Progenitor cell of endocrine pancreas (in vitro differentiated cells): ENCODE measurements at regions not wholly inside any gene's neighbourhood (a gene's known extent, or its start where the extent isn't known, plus 50 kb on each side); places are given as distances from the start of the nearest gene placed in this dataset.

Source experiments
- DNase-seq: peaks from one replicate; pipeline ENCODE4 v3.0.0; 2021; ENCODE audit warnings: low spot score; ENCODE audit not compliant: unreplicated experiment
- H3K27ac Mint-ChIP-seq: 2 replicates; pipeline ENCODE4 v1.8.0; 2021; ENCODE audit warnings: mild to moderate bottlenecking, moderate library complexity, mixed read lengths
- H3K27me3 Mint-ChIP-seq: 2 replicates; pipeline ENCODE4 v1.8.0; 2021; ENCODE audit warnings: mixed read lengths
- H3K36me3 Mint-ChIP-seq: 2 replicates; pipeline ENCODE4 v1.8.0; 2022; ENCODE audit warnings: mixed read lengths; ENCODE audit not compliant: insufficient read depth
- H3K4me1 Mint-ChIP-seq: 2 replicates; pipeline ENCODE4 v1.8.0; 2021; ENCODE audit warnings: low read depth, mixed read lengths
- H3K4me3 Mint-ChIP-seq: 2 replicates; pipeline ENCODE4 v1.8.0; 2021; ENCODE audit warnings: low read depth, mild to moderate bottlenecking, moderate library complexity, mixed read lengths
- H3K9me3 Mint-ChIP-seq: 2 replicates; pipeline ENCODE4 v1.8.0; 2021; ENCODE audit warnings: low read depth, mixed read lengths
- CTCF ChIP-seq: fragments of 200-600 bp; sonication (generic); IDR thresholded peaks from one replicate; pipeline ENCODE4 v1.5.0; 2021; ENCODE audit warnings: antibody characterized with exemption, mild to moderate bottlenecking; ENCODE audit not compliant: unreplicated experiment

GRCh38 chr4:8783736-8784135 lies 87.9 kb downstream of the HMX1 start:
- DNase-seq: no peak
- Mint-ChIP-seq H3K4me1 (peaks cover 14% of the 10 kb centered on the region), H3K27ac (no peak overlapping the region), H3K4me3 (no peak overlapping the region), H3K36me3 (no peaks in the 10 kb centered on the region), H3K9me3 (no peaks in the 10 kb centered on the region), H3K27me3 (peaks cover 9% of the 10 kb centered on the region)
- TF ChIP-seq CTCF: no peak

- no peak overlapping the region for H3K4me3 Mint-ChIP-seq
- TF ChIP-seq CTCF: no peak
- H3K27me3 Mint-ChIP-seq: peaks cover 8% of the 10 kb centered on the region
Observed at GRCh38 chr4:8782135-8782534, 89.5 kb downstream of the HMX1 start.

GRCh38 chr4:8781641-8782040 lies 90.0 kb downstream of the HMX1 start:
- Mint-ChIP-seq H3K36me3 (no peaks in the 10 kb centered on the region), H3K4me1 (peaks cover 14% of the 10 kb centered on the region), H3K4me3 (no peak overlapping the region), H3K9me3 (no peaks in the 10 kb centered on the region), H3K27ac (no peak overlapping the region), H3K27me3 (peaks cover 3% of the 10 kb centered on the region)
- TF ChIP-seq CTCF: no peak
- DNase-seq: no peak

More at GRCh38 chr4:8782135-8782534, 89.5 kb downstream of the HMX1 start:
- no peak for DNase-seq
- peaks cover 14% of the 10 kb centered on the region for H3K4me1 Mint-ChIP-seq
- H3K27ac Mint-ChIP-seq: no peak overlapping the region
- no peaks in the 10 kb centered on the region for H3K36me3 Mint-ChIP-seq
- H3K9me3 Mint-ChIP-seq: no peaks in the 10 kb centered on the region

- Mint-ChIP-seq H3K9me3 (no peaks in the 10 kb centered on the region), H3K27ac (no peak overlapping the region), H3K36me3 (no peaks in the 10 kb centered on the region), H3K27me3 (peaks cover 3% of the 10 kb centered on the region), H3K4me3 (no peak overlapping the region), H3K4me1 (peaks cover 14% of the 10 kb centered on the region)
- no peak for TF ChIP-seq CTCF
- DNase-seq: no peak
Observed at GRCh38 chr4:8780596-8781368, 90.9 kb downstream of the HMX1 start.

GRCh38 chr4:8780086-8780485 lies 91.6 kb downstream of the HMX1 start:
- no peaks in the 10 kb centered on the region for H3K36me3 Mint-ChIP-seq
- H3K27me3 Mint-ChIP-seq: peaks cover 3% of the 10 kb centered on the region
- H3K4me1 Mint-ChIP-seq: peaks cover 14% of the 10 kb centered on the region
- H3K9me3 Mint-ChIP-seq: no peaks in the 10 kb centered on the region
- no peak for DNase-seq
- H3K4me3 Mint-ChIP-seq: no peak overlapping the region
- TF ChIP-seq CTCF: no peak
- no peak overlapping the region for H3K27ac Mint-ChIP-seq
